GM04503 (cell line): ENCODE measurements at regions not wholly inside any gene's neighbourhood (a gene's known extent, or its start where the extent isn't known, plus 50 kb on each side); places are given as distances from the start of the nearest gene placed in this dataset.
"Not testable (repeated sequence)": the region's sequence is repeated elsewhere in the genome, so short reads cannot be mapped to it uniquely, and the experiment has no call there.

ENCODE experiments used
- DNase-seq: peaks from one replicate; pipeline ENCODE4 v3.0.0-alpha.2; 2012; ENCODE audit warnings: low read depth

- not testable (repeated sequence) for DNase-seq
Observed at GRCh38 chr17:45586651-45586934, 96.1 kb upstream of the PLEKHM1 start.

GRCh38 chr17:45592433-45592923 is 102.0 kb upstream of the PLEKHM1 start:
- not testable (repeated sequence) for DNase-seq

- not testable (repeated sequence) for DNase-seq
Observed at GRCh38 chr17:45596347-45596746, 105.8 kb upstream of the PLEKHM1 start.

- DNase-seq = not testable (repeated sequence)
Observed at GRCh38 chr17:45600052-45601012, 109.8 kb upstream of the PLEKHM1 start.

- not testable (repeated sequence) for DNase-seq
Observed at GRCh38 chr17:45601013-45601412, 110.5 kb upstream of the PLEKHM1 start.

GRCh38 chr17:45601605-45602539 is 111.4 kb upstream of the PLEKHM1 start:
- not testable (repeated sequence) for DNase-seq

- DNase-seq = not testable (repeated sequence)
Observed at GRCh38 chr17:45605751-45606150, 115.2 kb upstream of the PLEKHM1 start.

- not testable (repeated sequence) for DNase-seq
Observed at GRCh38 chr17:45619984-45620405, 129.5 kb upstream of the PLEKHM1 start.

GRCh38 chr17:45620468-45620867 is 129.9 kb upstream of the PLEKHM1 start:
- not testable (repeated sequence) for DNase-seq

- not testable (repeated sequence) for DNase-seq
Observed at GRCh38 chr17:45621087-45621486, 130.6 kb upstream of the PLEKHM1 start.

- DNase-seq = not testable (repeated sequence)
Observed at GRCh38 chr17:45622295-45622694, 131.8 kb upstream of the PLEKHM1 start.

GRCh38 chr17:45628019-45628418 is 137.5 kb upstream of the PLEKHM1 start:
- no peak for DNase-seq

- DNase-seq = no peak
Observed at GRCh38 chr17:45631941-45632340, 141.4 kb upstream of the PLEKHM1 start.

- no peak for DNase-seq
Observed at GRCh38 chr17:45639297-45639849, 144.7 kb upstream of the CRHR1 start.

- DNase-seq = peak; percentile 11
Observed at GRCh38 chr17:45640141-45640850, 143.8 kb upstream of the CRHR1 start.

- no peak for DNase-seq
Observed at GRCh38 chr17:45641541-45641940, 142.6 kb upstream of the CRHR1 start.

GRCh38 chr17:45643591-45643990 is 140.5 kb upstream of the CRHR1 start:
- DNase-seq = no peak

GRCh38 chr17:45644637-45645036 is 139.5 kb upstream of the CRHR1 start:
- not testable (repeated sequence) for DNase-seq

GRCh38 chr17:45645330-45645729 is 138.8 kb upstream of the CRHR1 start:
- no peak for DNase-seq

GRCh38 chr17:45646288-45646988 is 137.7 kb upstream of the CRHR1 start:
- no peak for DNase-seq

GRCh38 chr17:45648642-45649041 is 135.5 kb upstream of the CRHR1 start:
- no peak for DNase-seq
